ENCODE measurements at regions not wholly inside any gene's neighbourhood (a gene's known extent, or its start where the extent isn't known, plus 50 kb on each side); places are given as distances from the start of the nearest gene placed in this dataset.

DNA sequence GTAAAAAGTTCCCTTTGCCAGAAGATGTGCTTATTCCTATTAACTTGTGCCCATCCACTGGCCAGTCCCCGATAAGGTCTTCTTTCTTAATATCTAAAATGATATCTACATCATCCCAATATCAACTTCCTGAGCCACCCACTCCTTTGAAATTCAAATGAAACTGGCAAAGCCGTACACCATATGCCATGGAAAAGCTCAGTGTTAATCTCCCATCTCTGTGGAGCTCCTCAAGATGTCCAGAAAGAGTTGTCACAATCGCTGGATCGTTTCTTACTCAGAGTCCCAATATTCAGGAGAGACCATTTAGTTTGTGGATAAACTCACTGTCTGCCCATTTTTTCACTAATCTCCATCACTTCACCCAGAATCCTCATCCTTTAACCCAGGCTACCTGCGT lies 420.7 kb downstream of the NPIPA8 start:
- TF ChIP-seq EZH2 (IDR thresholded peaks at IDR 0.05), result no peak
- no peak for TF ChIP-seq POLR2AphosphoS5 (IDR thresholded peaks at IDR 0.05; ENCODE audit: borderline replicate concordance, low read depth, low read length)
- no peak for TF ChIP-seq FOXP2 (optimal IDR thresholded peaks at IDR 0.05; ENCODE audit: control extremely low read depth, extremely low read length, insufficient read depth)

Data from SK-N-MC (cell line).